NOMO-1 (cell line): ENCODE measurements at regions not wholly inside any gene's neighbourhood (a gene's known extent, or its start where the extent isn't known, plus 50 kb on each side); places are given as distances from the start of the nearest gene placed in this dataset.
"Not testable (repeated sequence)": the region's sequence is repeated elsewhere in the genome, so short reads cannot be mapped to it uniquely, and the experiment has no call there.

Source experiments
- DNase-seq, 2 experiments: peaks; one replicate each; lab custom pipeline; 2025; ENCODE audit not compliant: unreplicated experiment in 2 of 2; lab: John Stamatoyannopoulos, UW

DNA sequence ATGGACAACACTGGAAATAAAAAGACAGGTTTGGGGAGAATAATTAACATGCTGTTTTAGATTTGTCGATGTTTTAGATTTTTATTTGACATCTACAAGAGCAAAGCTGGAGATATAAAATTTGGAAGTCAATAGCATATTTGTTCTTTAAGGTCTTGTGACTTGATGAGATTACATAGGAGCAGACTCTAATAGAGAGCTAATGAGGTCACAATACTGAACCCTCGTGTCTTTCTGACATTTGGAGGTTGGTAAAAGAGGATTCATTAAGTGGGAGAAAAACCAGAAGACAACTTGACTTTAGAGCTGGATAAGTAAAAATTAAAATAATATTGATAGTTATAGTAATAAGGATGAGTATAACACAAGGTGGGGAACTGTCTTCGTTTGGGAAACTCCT lies 322.7 kb upstream of the SEMA6A start:
- no peak for DNase-seq

DNA sequence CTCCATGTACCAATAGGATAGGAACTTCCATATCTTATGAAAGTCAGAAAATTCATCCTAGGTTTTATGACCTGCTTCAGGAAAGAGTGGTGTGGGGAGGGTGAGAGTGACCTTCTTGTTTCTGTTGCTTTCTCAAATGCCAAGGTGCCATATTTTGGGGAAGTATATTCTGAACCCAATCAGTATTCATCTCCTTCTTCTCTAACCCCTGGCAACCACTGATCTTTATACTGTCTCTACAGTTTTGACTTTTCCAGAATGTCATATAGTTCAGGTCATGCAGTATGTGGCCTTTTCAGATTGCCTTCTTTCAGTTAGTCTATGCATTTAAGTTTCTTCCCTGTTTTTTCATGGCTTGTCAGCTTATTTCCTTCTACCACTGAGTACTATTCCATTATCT lies 321.4 kb upstream of the SEMA6A start:
- DNase-seq = no peak

- DNase-seq = no peak
These were observed 318.4 kb upstream of the SEMA6A start for GRCh38 chr5:116892993-116893392.

GRCh38 chr5:116887104-116887503 lies 312.5 kb upstream of the SEMA6A start:
- DNase-seq = no peak

DNA sequence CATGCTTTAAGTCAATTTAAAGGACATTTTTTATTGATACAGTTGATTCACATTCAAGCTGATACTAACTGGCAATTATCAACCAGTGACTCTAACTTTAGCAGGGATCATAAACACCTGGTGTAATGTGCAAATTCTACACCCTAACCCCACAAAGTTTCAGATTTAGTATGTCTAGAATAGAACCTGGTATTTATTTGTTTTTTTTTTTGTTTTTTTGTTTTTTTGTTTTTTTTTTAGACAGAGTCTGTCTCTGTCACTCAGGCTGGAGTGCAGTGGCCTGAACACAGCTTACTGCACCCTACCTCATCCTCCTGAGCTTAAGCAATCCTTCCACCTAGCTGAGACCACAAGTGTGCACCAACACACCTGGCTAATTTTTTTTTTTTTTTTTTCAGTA lies 311.2 kb upstream of the SEMA6A start:
- no peak for DNase-seq

DNA sequence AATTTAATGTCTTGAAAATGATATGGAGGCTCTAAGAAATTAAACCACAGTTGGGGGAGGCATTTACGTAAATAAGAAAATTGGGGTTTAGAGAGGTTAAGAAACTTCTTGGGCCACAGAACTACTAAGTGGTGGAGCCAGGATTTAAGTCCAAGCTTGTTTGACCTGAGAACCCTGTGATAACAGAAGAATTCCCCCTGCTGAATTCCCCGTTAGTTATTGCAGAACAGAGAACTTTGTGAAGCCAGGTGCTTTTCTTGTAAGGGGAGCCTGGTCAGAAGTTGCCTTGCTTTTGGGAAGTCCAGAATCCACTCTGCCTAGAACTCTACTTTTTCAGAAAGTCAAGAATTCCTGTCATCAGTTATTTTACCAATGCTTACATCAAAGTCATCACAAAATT lies 309.3 kb upstream of the SEMA6A start:
- no peak for DNase-seq

DNA sequence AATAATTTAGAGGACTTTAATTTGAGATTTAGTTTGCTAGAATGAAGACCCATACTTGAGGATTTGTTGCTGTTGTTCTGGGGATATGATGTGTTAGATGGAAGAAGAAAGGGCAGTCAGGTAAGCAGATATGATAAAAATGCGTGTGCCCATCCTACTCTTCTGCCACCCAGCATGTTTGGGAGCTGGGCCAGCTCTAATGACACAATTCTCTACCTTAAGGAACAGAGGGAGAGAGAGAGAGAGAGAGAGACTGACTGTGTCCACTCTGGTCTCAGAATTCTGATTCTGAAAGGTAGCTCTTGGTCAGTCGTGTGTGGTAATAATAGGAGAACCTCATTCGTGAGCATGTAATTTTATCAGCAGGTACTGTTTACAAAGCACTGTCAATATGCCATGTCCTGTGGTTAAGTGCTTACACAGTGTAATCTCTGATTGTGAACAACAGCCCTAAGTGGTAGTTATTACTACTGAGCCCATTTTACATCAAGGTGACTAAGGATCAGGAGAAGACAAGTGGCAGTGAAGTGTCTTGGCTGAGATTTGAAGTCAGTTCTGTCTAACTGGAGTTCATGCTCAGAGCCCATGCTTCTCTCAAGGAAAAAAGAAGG lies 307.4 kb upstream of the SEMA6A start:
- DNase-seq = no peak

DNA sequence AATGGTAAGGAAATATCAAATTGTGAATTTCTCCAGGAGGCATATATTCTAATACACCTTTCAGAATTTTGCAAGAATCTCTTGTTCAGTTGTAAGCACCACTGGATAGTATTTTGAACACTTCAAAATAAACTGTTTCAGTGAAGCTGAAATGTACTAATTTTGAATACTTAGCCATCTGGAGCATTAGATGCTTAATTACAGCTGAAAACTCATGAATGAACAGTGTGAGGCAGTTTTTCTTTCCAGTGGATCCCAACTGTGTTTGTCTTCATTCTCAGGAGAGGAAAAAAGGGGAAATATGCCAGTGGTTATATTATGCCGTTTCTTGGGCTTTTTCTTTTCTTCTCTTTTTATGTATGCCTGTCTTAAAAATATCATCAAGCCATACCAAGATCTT lies 306.0 kb upstream of the SEMA6A start:
- DNase-seq = no peak

- no peak for DNase-seq
These were observed 305.5 kb upstream of the SEMA6A start for GRCh38 chr5:116880150-116880549.

- DNase-seq = no peak
These were observed 301.7 kb upstream of the SEMA6A start for GRCh38 chr5:116876240-116876840.

DNA sequence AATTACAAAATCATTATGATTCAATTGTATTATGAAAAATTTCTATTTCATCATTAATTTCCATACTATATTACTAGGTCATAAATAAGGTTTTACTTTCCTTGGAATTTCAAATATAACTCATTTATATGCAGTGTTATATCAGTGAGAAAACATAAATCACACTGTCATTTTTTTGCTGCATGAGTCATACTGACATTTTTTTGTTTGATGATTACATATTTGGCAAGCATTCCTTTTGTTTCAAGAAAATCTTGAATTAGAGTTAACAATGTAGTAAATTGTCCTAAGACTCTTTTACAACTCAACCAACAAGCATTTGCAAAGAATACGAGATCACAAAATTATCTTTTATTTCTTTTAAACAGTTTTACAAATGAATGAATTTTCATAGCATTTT lies 298.4 kb upstream of the SEMA6A start:
- DNase-seq = no peak

DNA sequence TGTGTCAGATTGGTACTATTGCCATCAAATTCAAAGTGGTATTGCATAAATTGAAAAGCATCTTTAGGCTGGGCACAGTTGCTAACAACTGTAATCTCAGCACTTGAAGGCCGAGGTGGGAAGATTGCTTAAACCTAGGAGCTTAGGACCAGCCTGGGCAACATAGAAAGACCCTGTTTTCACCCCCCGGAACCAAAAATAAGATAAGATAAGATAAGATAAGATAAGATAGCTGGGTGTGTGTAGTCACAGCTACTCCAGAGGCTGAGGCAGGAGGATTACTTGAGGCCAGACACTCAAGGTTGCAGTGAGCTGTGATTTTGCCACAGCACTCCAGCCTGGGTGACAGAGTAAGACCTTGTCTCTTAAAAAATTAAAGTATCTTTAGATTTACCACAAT lies 297.9 kb upstream of the SEMA6A start:
- DNase-seq = no peak

DNA sequence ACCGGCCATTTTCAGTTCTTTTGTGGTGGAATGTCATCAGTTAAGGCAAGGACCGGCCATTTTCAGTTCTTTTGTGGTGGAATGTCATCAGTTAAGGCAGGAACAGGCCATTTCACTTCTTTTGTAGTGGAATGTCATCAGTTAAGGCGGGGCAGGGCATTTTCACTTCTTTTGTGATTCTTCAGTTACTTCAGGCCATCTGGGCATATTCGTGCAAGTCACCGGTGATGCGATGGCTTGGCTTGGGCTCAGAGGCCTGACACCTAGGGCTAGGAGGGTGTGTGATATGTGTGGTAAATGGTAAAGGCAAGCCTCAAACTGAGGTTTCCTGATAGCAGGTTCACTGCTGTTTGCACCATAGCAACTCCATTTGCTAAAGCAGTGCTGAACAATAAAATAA lies 293.2 kb upstream of the SEMA6A start:
- DNase-seq = not testable (repeated sequence)

DNA sequence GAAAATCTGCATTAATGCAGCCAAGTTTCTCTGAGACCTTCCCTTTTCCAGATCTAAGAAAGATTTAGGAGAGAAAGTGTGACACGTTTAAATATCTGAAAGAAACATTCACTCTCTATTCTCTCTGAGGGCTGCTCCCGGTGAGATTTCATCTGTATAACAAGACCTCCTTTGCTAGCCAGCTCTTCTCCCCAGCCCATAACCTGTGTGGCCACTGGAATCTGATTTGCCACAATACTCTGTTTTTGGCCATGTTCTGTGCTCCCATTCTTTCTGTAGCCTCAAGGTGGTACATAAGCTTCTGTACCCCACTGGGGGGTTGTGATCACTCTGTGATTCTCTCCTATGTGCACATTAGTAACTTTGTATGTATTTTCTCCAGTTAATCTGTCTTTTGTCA lies 291.0 kb upstream of the SEMA6A start:
- DNase-seq = no peak

DNA sequence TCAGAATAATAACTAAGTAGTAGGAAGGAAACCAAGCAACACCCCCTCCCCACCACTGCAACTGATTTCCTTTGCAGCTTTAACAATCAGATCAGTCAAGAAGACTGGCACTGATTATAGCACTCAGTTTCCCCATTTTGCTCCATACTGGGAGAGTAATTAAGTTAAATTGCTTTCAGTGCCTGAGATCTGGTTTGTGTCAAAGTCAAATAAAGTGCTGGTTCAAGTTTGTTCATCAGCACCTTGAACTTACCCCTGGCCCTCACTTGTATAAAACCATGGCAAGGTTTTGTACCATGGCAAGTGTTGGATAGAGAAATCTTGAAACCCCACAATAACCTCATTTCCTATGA lies 290.2 kb upstream of the SEMA6A start:
- DNase-seq = no peak

GRCh38 chr5:116864157-116864837 lies 289.7 kb upstream of the SEMA6A start:
- no peak for DNase-seq

GRCh38 chr5:116862632-116863455 lies 288.2 kb upstream of the SEMA6A start:
- no peak for DNase-seq

GRCh38 chr5:116861666-116862065 lies 287.0 kb upstream of the SEMA6A start:
- DNase-seq = no peak

DNA sequence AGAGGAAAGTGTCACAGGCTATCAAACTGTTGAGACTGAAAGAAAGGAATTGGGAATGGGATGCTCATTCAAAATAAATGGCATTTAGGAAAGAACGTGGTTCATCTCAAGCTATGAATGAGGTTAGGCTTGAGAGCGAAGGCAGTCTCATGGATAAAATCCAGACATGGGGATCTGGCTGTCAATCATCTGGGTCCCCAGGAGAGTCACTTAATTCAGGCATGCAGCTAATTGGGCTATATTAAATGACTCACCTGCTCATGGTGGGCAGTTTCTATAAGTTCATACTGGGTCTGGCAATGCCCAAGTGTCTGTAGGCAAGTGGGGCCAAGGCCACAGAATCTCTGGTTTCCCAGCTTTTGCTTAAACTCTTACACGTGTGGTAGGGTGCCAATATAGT lies 286.5 kb upstream of the SEMA6A start:
- DNase-seq = no peak

GRCh38 chr5:116859666-116860320 lies 285.2 kb upstream of the SEMA6A start:
- no peak for DNase-seq

GRCh38 chr5:116858705-116859333 lies 284.2 kb upstream of the SEMA6A start:
- DNase-seq = no peak
